ENCODE measurements at regions not wholly inside any gene's neighbourhood (a gene's known extent, or its start where the extent isn't known, plus 50 kb on each side); places are given as distances from the start of the nearest gene placed in this dataset.

DNA sequence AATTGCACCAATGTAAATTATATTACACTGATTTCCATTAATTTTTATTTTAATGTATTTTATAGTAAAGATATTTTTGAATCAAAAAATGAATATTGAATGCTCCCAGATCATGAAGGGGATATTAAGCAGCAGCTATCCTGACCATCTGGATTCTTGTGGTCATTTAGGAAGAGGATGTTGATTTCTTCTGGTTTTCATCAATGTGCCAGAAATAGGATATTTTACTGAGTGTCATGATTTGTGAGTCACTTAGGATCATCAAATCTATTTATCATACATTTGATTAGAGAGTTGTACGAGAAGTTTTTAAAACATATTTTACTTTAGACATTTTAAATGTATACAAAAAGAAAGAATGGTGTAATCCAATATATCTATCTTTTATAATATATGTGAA lies 366.3 kb upstream of the CHRM2 start:
- TF ChIP-seq CTCF (conservative IDR thresholded peaks at IDR 0.05; ENCODE audit: low read depth, low read length) (no peak), EZH2 (IDR thresholded peaks at IDR 0.05; ENCODE audit: borderline replicate concordance, low read depth, low read length, poor library complexity, severe bottlenecking) (no peak)

All from A673 (cell line).